ENCODE measurements at regions not wholly inside any gene's neighbourhood (a gene's known extent, or its start where the extent isn't known, plus 50 kb on each side); places are given as distances from the start of the nearest gene placed in this dataset.
"Not testable (repeated sequence)": the region's sequence is repeated elsewhere in the genome, so short reads cannot be mapped to it uniquely, and the experiment has no call there.

DNA sequence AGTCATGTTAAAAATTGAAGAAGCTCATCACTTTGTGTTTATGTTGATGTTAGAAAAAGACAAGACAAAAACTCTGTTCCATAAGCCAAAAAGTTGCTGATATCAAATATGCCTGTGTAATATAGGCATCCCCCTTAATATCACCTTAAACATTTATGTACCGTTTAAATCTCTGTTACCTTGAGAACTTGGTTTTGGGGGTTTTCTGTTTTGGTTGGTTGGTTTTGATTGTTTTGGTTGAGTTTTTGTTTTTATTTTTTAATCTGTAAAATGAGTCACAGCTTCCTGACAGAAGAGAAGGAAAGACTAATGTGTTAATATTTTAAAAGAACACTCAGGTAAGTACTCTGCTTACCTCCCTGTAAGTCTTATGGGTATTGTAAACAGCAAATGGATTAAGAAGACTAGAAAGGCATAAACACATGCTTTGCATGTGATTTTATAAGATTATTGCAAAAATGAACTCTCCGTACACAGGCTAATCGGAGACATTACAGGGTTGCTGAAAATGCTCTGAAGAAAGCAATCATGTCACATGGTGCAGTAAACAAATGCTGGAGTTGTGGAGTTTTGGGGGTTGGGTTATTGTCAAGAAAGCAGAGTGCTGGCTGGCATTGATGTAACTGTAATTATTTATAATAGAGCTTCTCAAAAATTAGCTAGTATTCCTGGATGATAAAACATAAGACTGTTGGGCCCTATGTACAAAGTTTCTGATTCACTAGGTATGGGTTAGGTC lies 69.5 kb upstream of the MBNL1 start:
- peak; percentile 63 for DNase-seq

DNA sequence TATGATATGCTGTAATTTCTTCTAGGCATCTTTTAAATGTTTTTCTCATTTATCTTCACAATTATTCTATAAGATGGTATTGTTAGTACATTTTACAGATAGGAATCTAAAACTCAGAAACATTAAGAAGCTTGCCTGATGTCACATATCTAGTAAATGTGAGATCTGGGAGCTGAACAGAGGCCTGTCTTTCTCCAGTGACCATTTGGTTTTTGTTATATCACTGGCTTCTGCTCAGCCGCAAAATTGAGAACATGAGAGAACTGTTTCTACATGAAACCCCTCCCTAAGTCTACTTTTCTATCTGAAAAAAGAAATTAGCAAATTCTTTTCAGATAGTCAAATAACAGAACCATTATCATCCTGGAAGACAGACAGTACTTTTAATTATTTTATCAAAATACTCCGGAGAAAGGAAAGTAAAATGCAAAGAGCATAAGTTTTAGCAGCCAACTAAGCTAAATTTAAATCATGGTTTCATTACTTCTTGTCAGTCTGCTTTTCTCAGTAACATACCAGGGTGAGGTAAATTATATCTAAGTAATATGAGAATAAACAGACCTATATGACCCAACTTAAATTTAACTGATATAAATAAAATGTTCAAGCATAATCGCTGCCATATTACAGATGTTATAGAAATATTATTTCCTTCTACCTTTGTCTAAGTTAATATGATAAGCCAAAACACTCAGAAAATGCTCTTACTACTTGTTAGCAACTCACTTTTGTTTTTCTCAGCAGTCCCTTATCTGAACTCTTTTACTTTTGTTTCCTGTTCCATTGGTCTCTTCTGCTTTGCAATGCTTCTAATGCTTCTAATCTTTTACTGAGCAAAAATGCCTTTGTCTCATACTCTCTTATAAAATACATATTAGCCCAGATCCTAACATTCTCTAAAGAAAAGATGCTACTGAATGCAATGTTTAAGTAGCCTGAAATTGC lies 68.0 kb upstream of the MBNL1 start:
- no peak for DNase-seq

- no peak for DNase-seq
Observed at GRCh38 chr3:152202976-152203626, 65.6 kb upstream of the MBNL1 start.

DNA sequence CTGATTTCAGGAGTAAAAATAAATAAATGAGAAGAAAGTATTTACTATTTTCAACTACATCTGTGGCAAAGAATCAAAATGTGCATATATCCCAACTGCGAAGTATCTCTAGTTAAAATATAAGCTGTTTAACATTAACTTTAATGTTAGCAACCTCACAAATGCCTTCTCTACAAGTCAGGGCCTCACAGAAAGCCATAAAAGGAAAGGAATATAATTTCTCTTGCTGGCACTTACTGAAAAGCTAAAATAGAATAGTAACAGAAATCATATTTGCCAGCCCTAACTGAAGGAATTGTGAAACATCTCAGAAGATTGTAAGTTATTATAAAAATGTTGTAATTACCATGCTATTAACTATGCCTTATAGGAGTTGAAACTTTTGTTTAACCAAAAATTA lies 65.1 kb upstream of the MBNL1 start:
- DNase-seq = no peak

GRCh38 chr3:152204218-152204617 lies 64.5 kb upstream of the MBNL1 start:
- DNase-seq = no peak

DNA sequence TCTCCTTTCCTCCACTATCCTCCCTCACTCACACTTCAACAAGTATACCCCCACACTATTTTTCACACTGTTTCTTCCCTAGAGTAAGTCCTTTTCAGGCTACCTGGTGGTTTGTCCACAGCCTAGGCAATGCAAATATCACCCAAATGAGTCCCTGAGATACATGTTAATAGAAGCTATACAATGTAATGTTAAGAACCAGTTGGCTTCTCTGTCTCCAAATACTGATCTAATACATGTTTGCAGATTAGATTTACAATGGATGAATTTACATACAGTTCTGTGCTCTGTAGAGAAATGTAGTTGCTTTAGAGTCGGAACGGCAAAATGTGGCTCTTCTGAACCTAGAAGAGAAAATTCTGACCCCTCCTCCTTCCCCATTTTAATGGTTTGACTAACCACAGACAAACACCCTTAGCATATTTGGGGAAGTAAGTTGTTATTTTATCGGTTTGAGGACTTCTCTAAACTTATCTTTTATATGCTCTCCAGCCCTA lies 63.6 kb upstream of the MBNL1 start:
- DNase-seq = peak; percentile 64

GRCh38 chr3:152206243-152206760 lies 62.4 kb upstream of the MBNL1 start:
- DNase-seq = no peak

DNA sequence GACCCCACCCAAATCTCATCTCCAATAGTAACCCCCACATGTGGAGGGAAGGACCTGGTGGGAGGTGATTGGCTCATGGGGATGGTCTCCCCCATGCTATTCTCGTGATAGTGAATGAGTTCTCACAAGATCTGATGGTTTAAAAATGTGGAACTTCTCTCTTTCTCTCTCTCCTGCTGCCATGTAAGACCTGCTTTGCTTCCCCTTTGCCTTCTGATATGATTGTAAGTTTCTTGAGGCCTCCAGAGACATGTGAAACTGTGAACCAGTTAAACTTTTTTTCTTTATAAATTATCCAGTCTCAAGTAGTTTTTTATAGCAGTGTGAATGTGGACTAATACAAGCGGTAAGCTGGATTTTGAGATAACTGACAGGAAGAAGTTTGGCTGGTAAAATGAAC lies 60.3 kb upstream of the MBNL1 start:
- no peak for DNase-seq

- DNase-seq = no peak
Observed at GRCh38 chr3:152209060-152209459, 59.7 kb upstream of the MBNL1 start.

GRCh38 chr3:152209776-152210175 lies 59.0 kb upstream of the MBNL1 start:
- no peak for DNase-seq

DNA sequence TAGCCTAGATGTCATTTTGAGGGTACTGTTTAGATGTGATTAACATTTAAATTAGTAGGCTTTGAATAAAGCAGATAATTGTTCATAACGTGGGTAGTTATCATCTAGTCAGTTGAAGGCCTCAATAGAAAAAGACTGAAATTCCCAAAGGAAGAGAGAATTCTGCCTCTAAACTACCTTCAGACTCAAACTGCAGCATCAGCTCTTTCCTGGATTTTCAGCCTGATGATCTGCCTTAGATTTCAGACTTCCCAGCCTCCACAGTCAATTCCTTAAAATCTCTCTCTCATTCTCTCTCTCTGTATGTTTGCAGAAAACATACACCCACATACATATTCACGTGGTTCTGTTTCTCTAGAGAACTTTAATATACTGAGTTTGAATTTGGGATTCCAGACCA lies 58.0 kb upstream of the MBNL1 start:
- no peak for DNase-seq

- no peak for DNase-seq
Observed at GRCh38 chr3:152211655-152212054, 57.1 kb upstream of the MBNL1 start.

- no peak for DNase-seq
Observed at GRCh38 chr3:152213203-152213602, 55.5 kb upstream of the MBNL1 start.

DNA sequence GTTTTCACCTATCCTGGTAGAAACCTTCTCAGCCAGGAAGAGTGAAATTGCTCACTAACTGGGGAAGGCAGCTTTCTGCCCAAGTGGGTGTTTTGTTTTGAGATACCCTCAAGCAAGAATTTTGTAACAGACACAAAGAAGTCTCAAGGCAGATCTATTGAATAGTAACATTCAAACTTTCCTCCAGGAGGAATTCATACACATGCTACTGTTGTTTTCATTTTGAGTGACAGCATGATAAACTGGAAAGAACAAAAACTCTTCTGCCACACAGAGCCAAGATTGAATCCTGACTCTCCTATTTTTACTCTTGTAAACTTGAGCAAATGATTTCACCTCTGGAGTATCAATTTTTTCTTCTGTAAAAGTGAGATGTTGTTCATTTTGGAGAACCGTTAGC lies 54.8 kb upstream of the MBNL1 start:
- no peak for DNase-seq

- not testable (repeated sequence) for DNase-seq
Observed at GRCh38 chr3:152216960-152217865, 51.5 kb upstream of the MBNL1 start.

- DNase-seq = no peak
Observed at GRCh38 chr3:152218602-152219001, 50.1 kb upstream of the MBNL1 start.

Data from CD4-positive, alpha-beta T cell treated with Interleukin-10 for 1 hour (primary cell).